NCI-H69 (cell line): ENCODE measurements at regions not wholly inside any gene's neighbourhood (a gene's known extent, or its start where the extent isn't known, plus 50 kb on each side); places are given as distances from the start of the nearest gene placed in this dataset.
A peak's percentile ranks its signal among the peaks of the same experiment; 100 is the strongest.

Source experiments
- DNase-seq: peaks from one replicate; lab custom pipeline; 2025; lab: John Stamatoyannopoulos, UW

- DNase-seq = no peak
Measured at GRCh38 chr22:49567899-49568750, 259.5 kb downstream of the BRD1 start.

- DNase-seq = no peak
Measured at GRCh38 chr22:49566693-49567092, 261.0 kb downstream of the BRD1 start.

GRCh38 chr22:49566141-49566541, 261.5 kb downstream of the BRD1 start:
- DNase-seq = no peak

- no peak for DNase-seq
Measured at GRCh38 chr22:49565516-49565855, 262.2 kb downstream of the BRD1 start.

DNA sequence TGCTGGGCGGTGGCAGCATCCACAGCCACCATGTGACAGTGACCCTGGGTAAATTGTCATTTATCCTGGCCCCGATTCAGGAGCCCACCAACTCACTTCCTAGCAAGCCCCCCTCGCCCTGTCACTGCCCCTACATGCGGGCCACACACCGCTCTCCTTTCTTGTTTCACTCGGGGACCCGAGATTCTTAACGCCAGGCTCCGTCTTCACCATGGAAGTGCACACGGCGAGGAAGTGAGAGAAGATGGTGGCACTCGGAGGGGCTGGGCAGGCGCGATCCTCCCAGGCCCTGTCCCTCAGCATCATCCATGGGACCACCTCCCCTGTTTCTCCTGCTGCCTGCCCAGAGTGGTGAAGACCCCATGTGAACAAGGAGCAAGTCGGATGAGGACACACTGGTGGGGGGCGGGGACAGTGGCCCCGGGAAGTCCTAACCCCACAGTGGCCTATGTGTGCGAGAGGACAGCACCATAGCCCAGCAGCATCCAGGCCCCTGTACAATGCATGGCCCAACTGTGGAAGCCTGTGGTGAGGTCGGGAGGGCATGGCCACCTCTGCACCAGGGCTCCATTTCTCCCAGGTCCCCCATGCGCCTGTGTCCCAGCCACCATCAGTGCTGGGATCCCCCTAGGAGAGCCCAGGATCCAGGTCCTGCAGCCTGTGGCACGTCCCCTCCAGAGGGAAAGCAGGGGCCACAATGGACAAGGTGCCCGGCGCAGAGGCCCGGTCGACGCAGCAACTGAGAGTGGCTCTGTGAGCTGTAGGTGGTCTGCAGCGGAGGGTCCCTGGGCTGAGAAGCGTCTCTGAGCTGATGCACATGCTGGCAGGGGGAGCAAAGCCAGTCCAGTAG, 262.8 kb downstream of the BRD1 start:
- no peak for DNase-seq

DNA sequence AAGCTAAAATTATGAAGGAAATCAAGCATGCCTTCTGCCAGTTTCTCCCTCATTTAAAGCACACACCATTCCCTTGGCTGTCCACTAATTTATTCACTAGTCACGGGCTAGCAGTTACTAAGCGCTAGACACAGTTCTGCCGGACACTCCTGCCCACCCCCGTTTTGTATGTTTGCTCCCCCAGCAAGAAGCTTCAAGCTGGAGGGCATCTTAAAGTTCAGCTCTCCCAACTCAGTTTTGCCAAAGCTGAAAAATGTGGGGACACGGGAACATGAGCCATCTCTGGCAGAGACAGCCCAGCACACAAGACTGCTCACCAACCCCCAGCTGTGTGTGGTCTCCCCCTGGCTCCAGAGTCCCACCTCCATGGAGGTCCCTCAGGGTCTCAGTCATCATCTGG, 263.6 kb downstream of the BRD1 start:
- no peak for DNase-seq

DNA sequence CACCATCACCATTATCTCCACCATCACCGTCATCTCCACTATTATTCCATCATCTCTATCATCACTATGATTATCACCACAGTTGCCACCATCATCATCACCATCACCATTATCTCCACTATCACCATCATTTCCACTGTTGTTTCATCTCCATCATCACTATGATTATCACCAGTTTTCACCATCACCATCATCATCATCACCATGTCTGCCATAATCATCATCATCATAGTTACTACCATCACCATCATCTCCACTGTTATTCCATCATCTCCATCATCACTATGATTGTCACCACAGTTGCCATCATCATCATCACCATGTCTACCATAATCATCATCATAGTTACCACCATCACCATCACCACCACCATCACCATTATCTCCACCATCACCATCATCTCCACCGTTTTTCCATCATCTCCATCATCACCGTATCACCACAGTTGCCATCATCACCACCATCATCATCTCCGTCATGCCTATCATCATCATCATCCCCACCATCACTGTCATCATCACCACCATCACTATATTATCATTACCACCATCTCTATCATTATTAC, 264.9 kb downstream of the BRD1 start:
- no peak for DNase-seq

- DNase-seq = no peak
Measured at GRCh38 chr22:49561976-49562375, 265.7 kb downstream of the BRD1 start.

DNA sequence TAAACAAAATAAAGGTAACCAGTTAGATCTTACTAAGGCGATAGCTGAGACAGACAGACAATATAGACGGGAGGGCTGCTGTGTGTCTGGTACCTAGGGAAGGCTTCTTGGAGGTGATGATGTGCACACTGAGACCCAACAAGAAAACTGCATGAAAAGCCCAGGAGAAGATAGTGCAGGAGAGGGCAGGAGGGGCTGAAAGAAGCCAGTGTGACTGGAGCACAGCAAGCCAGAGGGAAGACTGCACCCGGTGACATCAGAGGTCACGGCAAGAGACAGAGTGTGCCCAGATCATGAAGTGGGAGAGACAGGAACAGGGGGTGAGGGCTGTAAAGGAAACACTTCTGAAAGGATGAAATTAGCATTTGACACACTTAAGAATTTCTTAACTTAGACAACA, 266.3 kb downstream of the BRD1 start:
- no peak for DNase-seq

DNA sequence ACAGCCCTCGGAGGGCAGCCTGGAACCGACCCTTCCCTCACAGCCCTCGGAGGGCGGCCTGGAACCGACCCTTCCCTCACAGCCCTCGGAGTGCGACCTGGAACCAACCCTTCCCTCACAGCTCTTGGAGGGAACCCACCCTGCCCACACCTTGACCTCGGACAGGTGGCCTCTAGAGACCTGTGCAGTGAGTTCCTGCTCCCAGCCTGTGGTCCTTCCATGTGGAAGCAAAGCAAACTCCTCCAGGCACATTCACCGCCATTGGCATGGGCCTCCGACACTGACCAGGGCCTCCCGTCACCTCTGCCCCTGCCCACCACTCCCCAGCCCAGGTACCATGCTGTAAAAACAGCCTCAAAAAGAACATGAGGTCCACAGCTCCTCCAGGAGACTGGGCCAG, 272.1 kb downstream of the BRD1 start:
- no peak for DNase-seq

- DNase-seq = no peak
Measured at GRCh38 chr22:49554741-49555140, 272.9 kb downstream of the BRD1 start.

GRCh38 chr22:49554296-49554625, 273.4 kb downstream of the BRD1 start:
- DNase-seq = no peak

DNA sequence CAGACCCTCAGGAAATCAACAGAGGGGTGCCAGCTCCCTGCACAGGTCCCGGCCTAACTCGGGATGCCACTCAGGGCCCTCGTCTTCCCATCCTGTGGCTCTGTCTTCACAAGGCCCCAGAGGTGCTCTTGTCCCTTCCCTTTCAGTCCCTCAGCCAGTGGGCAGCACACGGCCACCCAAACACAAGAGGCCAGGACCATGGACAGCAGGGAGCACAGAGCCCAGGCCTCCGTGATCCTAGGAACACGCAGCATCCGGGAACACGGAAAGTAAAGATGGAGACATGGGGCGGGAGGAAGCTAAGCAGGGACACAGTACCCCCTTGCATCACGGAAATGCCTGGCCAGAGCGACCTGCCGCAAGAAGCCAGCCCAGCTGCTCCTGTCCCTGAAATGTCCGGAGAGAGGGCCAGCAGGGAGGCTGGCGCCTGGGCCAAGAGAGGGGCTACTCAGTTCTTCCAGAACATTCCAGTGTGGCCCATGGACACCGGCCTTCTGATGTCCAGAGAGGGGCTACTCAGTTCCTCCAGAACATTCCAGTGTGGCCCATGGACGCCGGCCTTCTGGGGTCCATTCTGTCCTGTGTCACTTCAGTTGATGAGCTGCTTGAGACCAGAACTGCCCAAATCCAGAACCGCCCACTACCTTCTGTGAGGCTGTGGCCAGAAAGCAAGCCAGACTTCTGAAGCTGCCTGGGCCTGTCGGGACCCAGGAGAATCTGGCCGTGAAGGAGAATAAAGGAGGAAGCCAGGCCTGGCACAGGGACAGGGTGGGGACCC, 274.0 kb downstream of the BRD1 start:
- DNase-seq = no peak

DNA sequence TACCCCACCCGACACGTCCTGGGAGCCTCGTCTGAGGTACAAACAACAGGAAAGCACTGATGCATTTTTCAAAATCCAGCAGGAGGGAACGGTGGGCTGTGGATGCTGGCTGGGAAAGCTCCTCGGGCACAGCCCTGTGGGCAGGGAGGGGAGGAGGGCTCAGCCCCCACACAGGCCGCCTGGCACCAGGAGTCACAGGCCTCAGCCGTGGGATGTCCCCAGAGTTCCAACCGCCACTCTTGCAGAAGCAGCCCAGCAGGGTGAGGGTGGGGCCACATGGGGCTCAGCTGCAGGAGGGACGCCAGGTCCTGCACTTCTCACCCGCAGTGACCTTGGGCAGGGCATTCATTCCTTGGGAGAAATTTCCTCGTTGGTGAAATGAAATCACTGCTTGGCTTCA, 274.6 kb downstream of the BRD1 start:
- no peak for DNase-seq

DNA sequence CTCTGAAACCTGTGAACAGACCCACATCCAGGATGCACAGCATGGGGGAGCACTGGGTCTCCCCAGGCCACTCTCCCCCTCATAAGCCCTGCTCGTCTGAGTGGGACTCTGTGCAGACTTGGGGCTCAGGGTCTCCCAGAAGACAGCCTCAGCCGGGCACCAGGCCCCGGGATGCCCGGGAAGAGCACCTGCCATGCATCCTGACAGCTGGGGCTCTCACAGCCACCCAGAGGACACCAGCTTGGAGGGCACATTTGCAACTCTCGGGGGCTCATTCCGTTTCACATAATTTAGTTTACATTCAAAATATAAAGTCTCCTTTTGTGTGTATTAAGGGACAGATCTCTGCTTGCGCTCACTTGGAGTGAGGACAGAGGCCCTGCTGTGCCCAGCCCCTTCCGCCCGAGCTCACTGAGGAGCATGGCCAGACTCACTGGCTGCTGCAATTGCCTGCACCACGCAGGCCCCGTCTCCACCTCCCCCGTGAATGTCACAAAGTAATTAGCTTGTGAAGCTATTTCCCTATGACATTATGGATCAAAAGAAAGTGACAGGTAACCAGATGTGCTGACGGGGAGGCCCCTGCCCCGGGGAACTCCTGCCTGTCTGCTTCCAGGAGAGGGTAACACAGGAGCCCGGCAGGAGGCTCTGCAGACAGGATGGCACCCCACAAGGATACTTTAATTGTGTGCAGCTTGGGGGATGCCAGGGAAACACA, 275.6 kb downstream of the BRD1 start:
- DNase-seq = peak; percentile 46

GRCh38 chr22:49551446-49551845, 276.2 kb downstream of the BRD1 start:
- no peak for DNase-seq

DNA sequence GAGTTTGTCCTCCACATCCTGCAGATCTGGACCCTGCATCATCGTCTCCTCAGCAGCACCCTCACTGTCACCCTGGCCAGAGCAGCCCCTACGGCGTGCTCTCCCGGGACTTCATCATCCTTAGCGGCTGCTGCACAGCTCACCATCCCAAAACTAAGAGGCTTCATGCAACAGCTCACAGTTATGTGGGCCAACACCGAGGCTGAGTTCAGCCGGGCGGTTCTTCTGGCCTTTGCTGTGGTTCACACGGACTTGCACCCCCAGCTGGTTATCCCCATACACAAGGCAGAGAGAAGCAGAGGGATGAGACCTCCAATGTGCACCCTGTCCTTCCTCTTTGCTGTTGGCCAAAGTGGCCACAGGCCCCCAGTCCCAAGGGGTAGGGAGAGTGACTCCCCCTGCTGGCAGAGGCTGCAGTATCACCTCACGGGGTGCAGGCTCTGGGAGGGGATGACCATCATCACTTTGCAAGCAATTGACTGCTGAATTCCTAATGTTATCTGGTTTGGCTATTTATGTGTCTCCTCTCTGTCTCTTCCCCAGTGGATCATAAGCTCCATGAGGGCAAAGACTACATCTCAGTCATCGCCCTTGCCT, 276.8 kb downstream of the BRD1 start:
- DNase-seq = no peak

- no peak for DNase-seq
Measured at GRCh38 chr22:49550141-49550430, 277.6 kb downstream of the BRD1 start.

DNA sequence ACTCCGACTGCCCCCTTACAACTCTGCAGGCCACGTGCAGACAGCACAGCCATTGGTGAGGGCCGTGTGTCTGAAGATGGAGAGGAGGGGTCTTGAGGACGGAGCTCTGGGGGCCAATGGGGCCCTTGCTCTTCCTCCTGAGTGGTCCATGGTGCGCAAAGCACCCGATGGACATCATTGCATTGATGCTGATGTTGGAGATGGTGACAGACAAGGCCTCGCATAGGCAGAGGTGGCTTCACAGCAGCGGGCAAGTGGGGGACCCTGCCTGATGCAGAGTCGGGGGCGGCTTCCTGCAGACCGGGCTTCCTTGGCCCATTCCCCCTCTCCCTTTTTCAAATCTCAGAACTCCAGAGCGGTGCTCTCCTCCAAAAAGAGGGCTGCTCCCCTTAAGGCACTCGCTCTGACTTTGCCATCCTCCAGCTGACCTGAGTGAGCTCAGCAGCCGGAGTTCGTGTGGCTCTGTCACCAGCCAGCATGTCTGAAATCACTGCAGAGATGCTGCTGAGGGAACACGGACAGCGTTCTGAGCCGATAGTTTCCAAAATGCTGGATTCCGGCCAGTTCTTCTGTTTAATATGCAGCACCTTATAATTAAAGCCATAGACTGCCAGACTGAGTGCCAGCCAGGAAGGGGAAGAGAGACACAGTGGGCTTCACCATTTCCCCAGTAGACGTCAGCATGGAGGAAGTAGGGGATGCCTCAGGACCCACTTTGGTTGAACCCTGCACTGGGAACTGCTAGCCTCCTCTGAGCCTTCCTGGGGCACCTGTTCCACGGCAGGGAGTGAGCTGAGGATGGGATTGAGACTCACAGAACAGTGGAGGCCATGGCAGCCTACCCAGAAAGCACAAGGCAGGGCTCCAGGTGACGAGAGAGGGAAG, 278.2 kb downstream of the BRD1 start:
- peak; percentile 89 for DNase-seq

DNA sequence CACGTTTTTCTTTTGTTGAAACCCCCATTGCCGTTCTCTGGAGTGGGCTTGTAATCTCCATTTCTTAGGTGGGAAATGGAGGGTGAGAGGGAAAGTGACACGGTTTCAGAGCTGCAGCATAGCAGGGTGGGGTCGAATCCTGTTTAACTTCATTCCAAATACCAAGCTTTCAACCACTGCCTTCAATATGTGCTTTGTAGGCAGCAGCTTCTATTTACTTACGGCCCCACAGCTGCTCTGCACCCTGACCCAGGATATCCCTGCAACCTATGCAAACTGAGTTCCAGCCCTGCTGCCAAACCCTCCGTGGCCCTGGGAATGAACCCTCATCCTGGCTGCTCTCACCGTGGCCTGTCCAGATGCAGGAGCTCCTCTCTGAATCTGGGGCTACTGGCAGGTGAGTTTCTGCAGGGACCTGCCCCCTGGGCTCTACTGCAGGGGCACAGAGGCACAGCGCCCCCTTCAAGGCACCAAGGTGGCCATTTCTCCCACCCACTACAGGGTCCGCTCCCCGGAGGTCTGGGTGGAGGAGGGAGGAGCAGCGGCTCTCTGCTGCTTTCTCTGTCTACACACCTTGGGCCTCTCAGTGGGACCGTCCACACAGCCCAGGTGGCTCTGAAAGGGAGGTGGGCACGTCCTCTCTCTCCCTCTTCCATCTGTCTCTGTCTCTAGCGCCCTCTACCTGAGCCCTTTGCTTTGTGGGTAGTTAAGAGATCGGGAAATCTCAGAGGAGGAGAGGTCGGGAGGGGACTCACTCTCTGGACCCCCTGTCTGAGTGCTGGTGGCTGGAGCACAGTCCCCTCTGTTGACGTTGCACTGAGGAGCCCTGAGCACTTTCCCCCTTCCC, 279.1 kb downstream of the BRD1 start:
- peak; percentile 32 for DNase-seq
